Stomach (tissue), 8 donors: ENCODE measurements at regions not wholly inside any gene's neighbourhood (a gene's known extent, or its start where the extent isn't known, plus 50 kb on each side); places are given as distances from the start of the nearest gene placed in this dataset.

Source experiments
- DNase-seq, 2 donors: peaks; one replicate each; pipeline versions ENCODE4 v3.0.0 to v3.0.0-alpha.2; 2013 to 2019
- H3K27ac ChIP-seq, 5 donors: fragments of 200-600 bp in 4 of 5; sonication (generic) in 4 of 5; one replicate each; pipeline ENCODE4 v1.5.1; 2013 to 2019; ENCODE audit warnings: mild to moderate bottlenecking in 1 of 5, moderate library complexity in 1 of 5
- H3K27me3 ChIP-seq, 3 donors: fragments of 200-600 bp; sonication (generic); one replicate each; pipeline ENCODE4 v1.5.1; 2017 to 2019; ENCODE audit warnings: mixed run types in 1 of 3
- H3K36me3 ChIP-seq, 4 donors: fragments of 200-600 bp; sonication (generic); 1 replicate in 3 of 4; 2 replicates in 1 of 4; pipeline ENCODE4 v1.5.1; 2016 to 2019
- H3K4me1 ChIP-seq, 4 donors: fragments of 200-600 bp; sonication (generic); one replicate each; pipeline ENCODE4 v1.5.1; 2016 to 2019
- H3K4me3 ChIP-seq, 4 donors: fragments of 200-600 bp; sonication (generic) in 3 of 4; one replicate each; pipeline ENCODE4 v1.5.1; 2016 to 2019; ENCODE audit warnings: mild to moderate bottlenecking in 1 of 4
- H3K9me3 ChIP-seq, 4 donors: fragments of 200-600 bp; sonication (generic); one replicate each; pipeline ENCODE4 v1.5.1; 2016 to 2019
- EP300 ChIP-seq: sonication (generic); formaldehyde crosslinking; IDR thresholded peaks from one replicate; pipeline ENCODE4 v1.6.1; 2017; ENCODE audit warnings: antibody characterized with exemption
- POLR2A ChIP-seq, 4 donors: fragments of 450-650 bp; IDR thresholded peaks; one replicate each; pipeline ENCODE4 v1.6.1; 2016; ENCODE audit warnings: antibody characterized with exemption in 4 of 4, control low read depth in 2 of 4, mild to moderate bottlenecking in 1 of 4, moderate library complexity in 1 of 4
- POLR2AphosphoS5 ChIP-seq, 3 donors: sonication (generic); formaldehyde crosslinking; IDR thresholded peaks; one replicate each; pipeline ENCODE4 v1.6.1; 2016; ENCODE audit warnings: antibody characterized with exemption in 3 of 3
- WGBS, 5 donors: extraction: QIAGEN DNeasy Blood & Tissue Kit in 3 of 5; methylation state at CpG; one replicate each; pipeline versions ENCODE4 v1.1.5 to v1.1.7; 2013 to 2018; 5-methylcytosine and 5-hydroxymethylcytosine counted together
- intact Hi-C: fragments of 100-400 bp; cut with DNase I; formaldehyde crosslinking; loops from one replicate; pipeline ENCODE4 v1.15.1; 2023; ENCODE audit warnings: low total_unique reads
- TF ChIP-seq, protein P1 (sequence below), 7 experiments: fragments of 450-650 bp in 4 of 7; fragments of 200-600 bp in 3 of 7; sonication (generic) in 3 of 7; IDR thresholded peaks; one replicate each; pipeline ENCODE4 v1.5.1; 2016 to 2019; ENCODE audit warnings: antibody characterized with exemption in 7 of 7, control low read depth in 2 of 7, mild to moderate bottlenecking in 1 of 7
- donor health status: healthy with polysubstance abuse.
- donor health status: Bipolar disorder and iron deficiency.
- donor health status: healthy.

DNA sequence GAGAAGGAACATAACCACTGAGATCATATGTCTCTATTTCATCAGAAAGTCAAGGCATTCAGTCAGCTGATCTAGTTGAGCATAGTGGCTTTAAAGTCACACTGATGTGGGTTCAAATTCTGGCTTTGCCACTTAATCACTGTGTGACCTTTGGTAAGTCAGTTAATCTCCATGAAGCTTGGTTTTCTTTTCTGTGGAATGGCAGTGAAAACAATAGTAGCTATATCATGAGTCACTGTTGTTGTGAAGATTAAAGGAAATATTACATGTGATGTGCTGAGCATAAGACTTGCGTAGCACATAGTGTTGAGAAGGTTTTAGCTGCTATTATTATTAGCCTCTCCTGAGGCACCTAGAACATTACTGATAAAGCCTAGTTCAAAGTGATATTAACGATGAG, 242.2 kb downstream of the FMR1NB start:
- Histone ChIP-seq H3K27ac (no peak overlapping the region), H3K27me3 (no peaks in the 10 kb centered on the region), H3K4me3 (no peak overlapping the region), H3K4me1 (no peaks in the 10 kb centered on the region), H3K36me3 (no peaks in the 10 kb centered on the region), H3K9me3 (peaks cover 0 to 4% (median 0%) of the 10 kb centered on the region in 4 donors)
- intact Hi-C loops, result no loop called here
- 71 to 92% (median 79%) methylated on average over 2 of the region's 2 CpGs for WGBS, 5 donors
- no peak for TF ChIP-seq POLR2A (IDR thresholded peaks at IDR 0.05)
- TF ChIP-seq POLR2AphosphoS5 (IDR thresholded peaks at IDR 0.05), result no peak
- TF ChIP-seq, protein P1, sequence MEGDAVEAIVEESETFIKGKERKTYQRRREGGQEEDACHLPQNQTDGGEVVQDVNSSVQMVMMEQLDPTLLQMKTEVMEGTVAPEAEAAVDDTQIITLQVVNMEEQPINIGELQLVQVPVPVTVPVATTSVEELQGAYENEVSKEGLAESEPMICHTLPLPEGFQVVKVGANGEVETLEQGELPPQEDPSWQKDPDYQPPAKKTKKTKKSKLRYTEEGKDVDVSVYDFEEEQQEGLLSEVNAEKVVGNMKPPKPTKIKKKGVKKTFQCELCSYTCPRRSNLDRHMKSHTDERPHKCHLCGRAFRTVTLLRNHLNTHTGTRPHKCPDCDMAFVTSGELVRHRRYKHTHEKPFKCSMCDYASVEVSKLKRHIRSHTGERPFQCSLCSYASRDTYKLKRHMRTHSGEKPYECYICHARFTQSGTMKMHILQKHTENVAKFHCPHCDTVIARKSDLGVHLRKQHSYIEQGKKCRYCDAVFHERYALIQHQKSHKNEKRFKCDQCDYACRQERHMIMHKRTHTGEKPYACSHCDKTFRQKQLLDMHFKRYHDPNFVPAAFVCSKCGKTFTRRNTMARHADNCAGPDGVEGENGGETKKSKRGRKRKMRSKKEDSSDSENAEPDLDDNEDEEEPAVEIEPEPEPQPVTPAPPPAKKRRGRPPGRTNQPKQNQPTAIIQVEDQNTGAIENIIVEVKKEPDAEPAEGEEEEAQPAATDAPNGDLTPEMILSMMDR (IDR thresholded peaks at IDR 0.05), result no peak
- no peak for TF ChIP-seq EP300
- no peak for DNase-seq

DNA sequence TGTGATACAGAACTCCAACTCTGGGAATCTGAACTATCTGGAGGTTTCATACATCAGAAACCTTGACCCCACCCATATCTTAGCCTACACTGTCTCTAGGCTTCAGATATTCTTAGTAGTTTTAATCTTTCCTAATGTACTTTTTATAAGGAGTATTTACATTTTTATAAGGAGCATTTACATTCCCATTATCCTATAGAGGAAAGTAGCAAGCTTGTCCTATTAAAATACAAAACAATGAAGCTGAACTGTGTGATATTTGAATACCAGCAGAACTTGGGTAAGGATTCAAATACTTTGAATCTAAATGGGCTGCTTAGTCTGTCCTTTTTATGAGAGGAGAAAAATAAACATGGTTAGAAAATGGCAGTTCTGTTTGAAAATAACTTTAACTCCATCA, 247.4 kb downstream of the FMR1NB start:
- Histone ChIP-seq H3K9me3 (peaks cover 0 to 4% (median 0%) of the 10 kb centered on the region in 4 donors), H3K4me1 (no peaks in the 10 kb centered on the region), H3K4me3 (no peak overlapping the region), H3K27me3 (no peaks in the 10 kb centered on the region), H3K27ac (no peak overlapping the region), H3K36me3 (no peaks in the 10 kb centered on the region)
- no peak for TF ChIP-seq POLR2AphosphoS5 (IDR thresholded peaks at IDR 0.05)
- TF ChIP-seq, protein P1 (IDR thresholded peaks at IDR 0.05), result no peak
- no peak for TF ChIP-seq POLR2A (IDR thresholded peaks at IDR 0.05)
- no peak for TF ChIP-seq EP300
- intact Hi-C loops, result no loop called here
- no peak for DNase-seq

DNA sequence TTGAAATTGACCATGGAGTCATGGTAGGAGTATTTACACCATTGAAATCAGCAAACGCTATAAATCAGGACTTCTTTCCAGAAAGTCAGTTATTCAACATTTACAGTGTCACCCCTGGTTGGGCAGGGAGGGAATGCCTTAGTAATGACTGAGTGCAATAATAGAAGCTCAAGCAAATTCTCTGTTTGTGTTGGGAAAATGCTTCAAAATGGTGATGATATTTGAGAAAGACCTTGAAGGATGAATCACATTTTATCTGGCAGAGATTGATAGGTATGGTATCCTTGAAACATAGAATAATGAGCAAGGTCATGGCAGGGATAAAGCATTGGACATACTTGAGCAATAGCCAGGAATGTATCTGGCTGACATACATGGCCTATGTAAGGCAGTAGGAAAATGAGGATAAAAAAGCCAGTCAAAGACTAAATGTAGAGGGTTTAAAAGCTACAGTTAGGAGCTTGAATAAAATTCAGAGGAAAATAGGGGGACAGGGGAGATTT, 248.7 kb downstream of the FMR1NB start:
- H3K36me3 ChIP-seq, result no peaks in the 10 kb centered on the region
- no peak for TF ChIP-seq EP300
- TF ChIP-seq POLR2A (IDR thresholded peaks at IDR 0.05), result no peak
- TF ChIP-seq, protein P1 (IDR thresholded peaks at IDR 0.05), result no peak
- no peak for TF ChIP-seq POLR2AphosphoS5 (IDR thresholded peaks at IDR 0.05)
- H3K27ac ChIP-seq, result no peak overlapping the region
- intact Hi-C loops, result no loop called here
- H3K4me1 ChIP-seq, result no peaks in the 10 kb centered on the region
- no peak overlapping the region for H3K4me3 ChIP-seq
- 39 to 93% (median 69%) methylated on average over 1 of the region's 1 CpG; no CpG with 5 or more reads in 1 of the 5 donors for WGBS, 5 donors
- no peaks in the 10 kb centered on the region for H3K9me3 ChIP-seq
- no peaks in the 10 kb centered on the region for H3K27me3 ChIP-seq
- no peak for DNase-seq

DNA sequence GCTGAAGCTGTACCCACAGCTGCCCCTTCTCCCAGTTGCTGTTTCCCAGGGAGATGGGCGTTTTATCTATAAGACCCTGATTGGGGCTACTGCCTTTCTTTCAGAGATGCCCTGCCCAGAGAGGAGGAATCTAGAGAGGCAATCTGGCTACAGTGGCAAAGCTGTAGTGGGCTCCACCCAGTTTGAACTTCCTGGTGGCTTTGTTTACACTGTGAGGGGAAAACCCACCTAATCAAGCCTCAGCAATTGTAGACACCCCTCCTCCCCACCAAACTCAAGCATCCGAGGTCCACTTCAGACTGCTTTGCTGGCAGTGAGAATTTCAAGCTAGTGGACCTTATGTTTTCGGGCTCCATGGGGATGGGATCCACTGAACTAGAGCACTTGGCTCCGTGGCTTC, 240.4 kb upstream of the AFF2 start:
- TF ChIP-seq EP300 (no peak), POLR2A (IDR thresholded peaks at IDR 0.05) (no peak), POLR2AphosphoS5 (IDR thresholded peaks at IDR 0.05) (no peak)
- TF ChIP-seq, protein P1 (IDR thresholded peaks at IDR 0.05), result no peak
- Histone ChIP-seq H3K27ac (no peak overlapping the region), H3K4me3 (no peak overlapping the region), H3K9me3 (peaks cover 0 to 14% (median 3%) of the 10 kb centered on the region in 4 donors), H3K4me1 (no peaks in the 10 kb centered on the region), H3K36me3 (no peaks in the 10 kb centered on the region), H3K27me3 (no peaks in the 10 kb centered on the region)
- 49 to 86% (median 53%) methylated on average over 3 to 4 of the region's 4 CpGs for WGBS, 5 donors
- no peak for DNase-seq
- intact Hi-C loops, result no loop called here
